HG02852 (cell line): ENCODE measurements at regions not wholly inside any gene's neighbourhood (a gene's known extent, or its start where the extent isn't known, plus 50 kb on each side); places are given as distances from the start of the nearest gene placed in this dataset.

Experiments used
- ATAC-seq: cut with Tn5 transposase; IDR thresholded peaks from one replicate; pipeline ENCODE4 v1.9.1; 2021; ENCODE audit warnings: mild to moderate bottlenecking, moderate library complexity; ENCODE audit not compliant: unreplicated experiment

GRCh38 chr2:225158360-225158759 lies 116.1 kb upstream of the DOCK10 start:
- ATAC-seq: no peak

GRCh38 chr2:225156853-225157451 lies 114.7 kb upstream of the DOCK10 start:
- ATAC-seq: no peak

- ATAC-seq: no peak
Observed at GRCh38 chr2:225140723-225141122, 98.5 kb upstream of the DOCK10 start.

- no peak for ATAC-seq
Observed at GRCh38 chr2:225137971-225138370, 95.7 kb upstream of the DOCK10 start.

GRCh38 chr2:225136552-225136951 lies 94.3 kb upstream of the DOCK10 start:
- ATAC-seq: no peak

- no peak for ATAC-seq
Observed at GRCh38 chr2:225131898-225132297, 89.6 kb upstream of the DOCK10 start.

- no peak for ATAC-seq
Observed at GRCh38 chr2:225130093-225130492, 87.8 kb upstream of the DOCK10 start.

- ATAC-seq: no peak
Observed at GRCh38 chr2:225124311-225125017, 82.2 kb upstream of the DOCK10 start.

- ATAC-seq: no peak
Observed at GRCh38 chr2:225122583-225123486, 80.6 kb upstream of the DOCK10 start.

- no peak for ATAC-seq
Observed at GRCh38 chr2:225122007-225122406, 79.7 kb upstream of the DOCK10 start.

GRCh38 chr2:225120186-225120585 lies 77.9 kb upstream of the DOCK10 start:
- ATAC-seq: no peak

GRCh38 chr2:225117051-225117716 lies 74.9 kb upstream of the DOCK10 start:
- ATAC-seq: no peak

- ATAC-seq: no peak
Observed at GRCh38 chr2:225114786-225115323, 72.6 kb upstream of the DOCK10 start.

GRCh38 chr2:225113371-225114015 lies 71.2 kb upstream of the DOCK10 start:
- ATAC-seq: no peak

- peak; percentile 72 for ATAC-seq
Observed at GRCh38 chr2:225112362-225113126, 70.3 kb upstream of the DOCK10 start.

GRCh38 chr2:225108805-225109204 lies 66.5 kb upstream of the DOCK10 start:
- no peak for ATAC-seq

GRCh38 chr2:225104971-225105370 lies 62.7 kb upstream of the DOCK10 start:
- ATAC-seq: no peak

- ATAC-seq: no peak
Observed at GRCh38 chr2:225104321-225104720, 62.1 kb upstream of the DOCK10 start.

- ATAC-seq: no peak
Observed at GRCh38 chr2:225103737-225104141, 61.5 kb upstream of the DOCK10 start.

GRCh38 chr2:225100856-225101294 lies 58.6 kb upstream of the DOCK10 start:
- ATAC-seq: no peak
